Smooth muscle cell (in vitro differentiated cells): ENCODE measurements at regions not wholly inside any gene's neighbourhood (a gene's known extent, or its start where the extent isn't known, plus 50 kb on each side); places are given as distances from the start of the nearest gene placed in this dataset.

Source experiments
- DNase-seq: peaks from one replicate; lab custom pipeline; 2025; ENCODE audit not compliant: unreplicated experiment; lab: John Stamatoyannopoulos, UW
- H2AFZ ChIP-seq: fragments of 200-600 bp; sonication (generic); 2 replicates; pipeline ENCODE4 v1.6.0; 2016; ENCODE audit warnings: antibody characterized with exemption, low read depth, mild to moderate bottlenecking
- H3F3A ChIP-seq: fragments of 200-600 bp; sonication (generic); 2 replicates; pipeline ENCODE4 v1.6.0; 2017; ENCODE audit warnings: antibody characterized with exemption, low read depth
- H3K27ac ChIP-seq: fragments of 200-600 bp; sonication (generic); 2 replicates; pipeline ENCODE4 v1.5.1; 2016; ENCODE audit warnings: low read depth, mild to moderate bottlenecking
- H3K27me3 ChIP-seq: fragments of 200-600 bp; sonication (generic); 2 replicates; pipeline ENCODE4 v1.6.1; 2016; ENCODE audit warnings: low read depth, mild to moderate bottlenecking
- H3K36me3 ChIP-seq: fragments of 200-600 bp; sonication (generic); 2 replicates; pipeline ENCODE4 v1.5.1; 2016; ENCODE audit warnings: low read depth
- H3K4me1 ChIP-seq: fragments of 200-600 bp; sonication (generic); 2 replicates; pipeline ENCODE4 v1.5.1; 2016; ENCODE audit warnings: low read depth
- H3K4me2 ChIP-seq: fragments of 200-600 bp; sonication (generic); 2 replicates; pipeline ENCODE4 v1.6.0; 2016; ENCODE audit warnings: mild to moderate bottlenecking
- H3K4me3 ChIP-seq: fragments of 200-600 bp; sonication (generic); 2 replicates; pipeline ENCODE4 v1.5.1; 2016; ENCODE audit warnings: mild to moderate bottlenecking
- H3K79me2 ChIP-seq: fragments of 200-600 bp; sonication (generic); 2 replicates; pipeline ENCODE4 v1.6.0; 2016; ENCODE audit warnings: low read depth, mild to moderate bottlenecking
- H3K9ac ChIP-seq: fragments of 200-600 bp; sonication (generic); 2 replicates; pipeline ENCODE4 v1.6.0; 2016; ENCODE audit warnings: low read depth
- H3K9me3 ChIP-seq: fragments of 200-600 bp; sonication (generic); replicated peaks from 2 replicates; pipeline ENCODE4 v1.5.1; 2016; ENCODE audit warnings: low read depth
- H4K20me1 ChIP-seq: fragments of 200-600 bp; sonication (generic); 2 replicates; pipeline ENCODE4 v1.6.0; 2016; ENCODE audit warnings: low read depth
- CTCF ChIP-seq: fragments of 200-600 bp; sonication (generic); IDR thresholded peaks from 2 replicates; pipeline ENCODE4 v1.5.1; 2017; ENCODE audit warnings: borderline replicate concordance, mild to moderate bottlenecking, antibody characterized with exemption; ENCODE audit not compliant: insufficient read depth, poor library complexity, severe bottlenecking
- WGBS: methylation state at CpG from one replicate; pipeline ENCODE4 v1.1.7; 2016; ENCODE audit warnings: low lambda C conversion rate; 5-methylcytosine and 5-hydroxymethylcytosine counted together

- WGBS = 46% methylated on average over 61 of the region's 62 CpGs
- peak overlapping the region; percentile 28 for H3K4me3 ChIP-seq
Measured at GRCh38 chr6:105981002-105981887, 104.9 kb upstream of the PRDM1 start.

DNA sequence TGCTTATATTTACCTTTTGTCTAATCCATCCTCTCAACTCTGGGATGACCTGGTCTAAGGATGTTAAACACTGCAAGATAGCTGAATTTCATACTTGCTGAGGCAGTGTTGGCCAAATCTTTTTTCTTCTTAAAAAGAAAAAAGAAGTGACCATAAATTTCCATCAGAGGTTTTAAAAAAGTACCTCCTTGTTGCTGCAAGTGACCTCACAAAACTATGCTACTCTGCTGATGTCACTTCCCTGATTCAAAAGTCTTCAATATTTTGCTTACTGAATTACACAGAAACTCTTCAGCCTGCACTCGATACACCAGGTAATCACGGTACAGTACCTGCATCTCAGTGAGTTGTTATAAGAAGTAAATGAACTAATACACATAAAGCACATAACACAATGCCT is 107.2 kb upstream of the PRDM1 start:
- H3K4me2 ChIP-seq = no peak overlapping the region
- H3K27ac ChIP-seq = no peak overlapping the region
- 91% methylated on average over 2 of the region's 2 CpGs for WGBS
- no peaks in the 10 kb centered on the region for H3K36me3 ChIP-seq
- no peak for TF ChIP-seq CTCF
- H3K27me3 ChIP-seq = peaks cover 33% of the 10 kb centered on the region
- no peak overlapping the region for H3K9ac ChIP-seq
- no peaks in the 10 kb centered on the region for H3K9me3 ChIP-seq
- no peaks in the 10 kb centered on the region for H3K79me2 ChIP-seq
- H3K4me1 ChIP-seq = no peaks in the 10 kb centered on the region
- H4K20me1 ChIP-seq = no peaks in the 10 kb centered on the region
- H3F3A ChIP-seq = no peaks in the 10 kb centered on the region
- H3K4me3 ChIP-seq = no peak overlapping the region
- no peak for DNase-seq
- no peak overlapping the region for H2AFZ ChIP-seq

More at GRCh38 chr6:105981002-105981887, 104.9 kb upstream of the PRDM1 start:
- Histone ChIP-seq H3K27ac (no peak overlapping the region), H3K36me3 (no peaks in the 10 kb centered on the region), H3K9ac (no peak overlapping the region), H3K79me2 (no peaks in the 10 kb centered on the region), H3K9me3 (no peaks in the 10 kb centered on the region), H2AFZ (peak overlapping the region; percentile 13), H3F3A (no peaks in the 10 kb centered on the region), H3K4me1 (peaks cover 10% of the 10 kb centered on the region), H4K20me1 (no peaks in the 10 kb centered on the region), H3K27me3 (peaks cover 55% of the 10 kb centered on the region), H3K4me2 (peak overlapping the region; percentile 79)
- TF ChIP-seq CTCF = no peak
- no peak for DNase-seq

- Histone ChIP-seq H3K36me3 (no peaks in the 10 kb centered on the region), H3K9me3 (no peaks in the 10 kb centered on the region), H3K27ac (no peak overlapping the region), H3K4me1 (no peaks in the 10 kb centered on the region), H3K4me3 (no peak overlapping the region), H2AFZ (no peak overlapping the region), H4K20me1 (no peaks in the 10 kb centered on the region), H3F3A (no peaks in the 10 kb centered on the region), H3K4me2 (no peak overlapping the region), H3K9ac (no peak overlapping the region), H3K27me3 (peaks cover 24% of the 10 kb centered on the region), H3K79me2 (no peaks in the 10 kb centered on the region)
- no peak for DNase-seq
- TF ChIP-seq CTCF = no peak
- 90% methylated on average over 4 of the region's 4 CpGs for WGBS
Measured at GRCh38 chr6:105977934-105978504, 108.1 kb upstream of the PRDM1 start.

DNA sequence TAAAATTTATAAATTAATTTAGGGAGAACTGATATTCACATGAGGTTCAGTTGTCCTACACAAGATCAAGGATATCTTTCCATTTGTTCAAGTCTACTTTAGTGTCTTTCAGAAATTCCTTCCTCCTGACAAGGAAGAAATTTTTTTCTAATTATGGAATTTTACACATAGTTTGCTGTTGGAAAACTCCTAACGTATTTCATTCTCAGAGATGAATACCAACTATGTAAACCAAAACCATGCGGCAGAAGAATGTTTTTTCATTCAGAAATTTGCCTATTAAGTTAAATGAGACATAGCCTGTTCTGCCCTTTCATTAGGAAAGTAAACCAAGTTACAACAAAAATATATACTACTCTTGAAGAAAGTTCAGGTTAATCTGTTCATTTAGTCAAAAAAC is 111.2 kb upstream of the PRDM1 start:
- Histone ChIP-seq H3K27me3 (no peaks in the 10 kb centered on the region), H2AFZ (no peak overlapping the region), H3K27ac (no peak overlapping the region), H3K9me3 (peaks cover 5% of the 10 kb centered on the region), H3F3A (no peaks in the 10 kb centered on the region), H3K9ac (no peak overlapping the region), H4K20me1 (no peaks in the 10 kb centered on the region), H3K36me3 (no peaks in the 10 kb centered on the region), H3K4me3 (no peak overlapping the region), H3K4me1 (no peaks in the 10 kb centered on the region), H3K79me2 (no peaks in the 10 kb centered on the region), H3K4me2 (no peak overlapping the region)
- WGBS = 82% methylated on average over 2 of the region's 2 CpGs
- no peak for TF ChIP-seq CTCF
- no peak for DNase-seq
